OCI-LY7 (cell line): ENCODE measurements at regions not wholly inside any gene's neighbourhood (a gene's known extent, or its start where the extent isn't known, plus 50 kb on each side); places are given as distances from the start of the nearest gene placed in this dataset.

Experiments
- EZH2phosphoT487 ChIP-seq: fragments of 200-600 bp; sonication (generic); IDR thresholded peaks from 2 replicates; pipeline ENCODE4 v1.6.1; 2018; ENCODE audit warnings: low read depth, borderline replicate concordance, mild to moderate bottlenecking, mixed run types, antibody characterized with exemption, low read length, moderate library complexity, mixed read lengths
- TF ChIP-seq, protein P1 (sequence below): fragments of 200-600 bp; sonication (generic); conservative IDR thresholded peaks from 2 replicates; pipeline ENCODE4 v1.5.1; 2014; ENCODE audit warnings: mild to moderate bottlenecking, antibody characterized with exemption, low read length, moderate library complexity, mixed read lengths

DNA sequence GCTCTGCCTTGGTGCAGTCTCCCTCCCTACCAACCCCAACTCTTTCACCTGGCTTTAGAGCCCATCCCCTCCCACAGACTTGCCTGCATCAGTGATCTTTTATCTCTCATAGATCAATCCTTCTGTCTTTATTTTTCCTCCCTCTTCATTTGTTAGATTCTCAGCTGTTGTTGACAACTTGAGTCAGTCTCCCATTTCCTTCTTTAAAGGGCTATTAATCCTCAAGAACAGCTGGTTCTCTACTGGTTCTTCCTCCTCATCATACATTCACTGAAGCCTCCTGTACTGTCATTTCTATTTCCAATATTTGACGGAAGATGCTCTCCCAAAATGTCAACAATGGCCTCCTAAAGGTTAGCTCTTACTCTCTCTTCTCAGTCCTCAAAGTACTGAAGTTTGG lies 408.2 kb downstream of the TBC1D4 start:
- TF ChIP-seq, protein P1, sequence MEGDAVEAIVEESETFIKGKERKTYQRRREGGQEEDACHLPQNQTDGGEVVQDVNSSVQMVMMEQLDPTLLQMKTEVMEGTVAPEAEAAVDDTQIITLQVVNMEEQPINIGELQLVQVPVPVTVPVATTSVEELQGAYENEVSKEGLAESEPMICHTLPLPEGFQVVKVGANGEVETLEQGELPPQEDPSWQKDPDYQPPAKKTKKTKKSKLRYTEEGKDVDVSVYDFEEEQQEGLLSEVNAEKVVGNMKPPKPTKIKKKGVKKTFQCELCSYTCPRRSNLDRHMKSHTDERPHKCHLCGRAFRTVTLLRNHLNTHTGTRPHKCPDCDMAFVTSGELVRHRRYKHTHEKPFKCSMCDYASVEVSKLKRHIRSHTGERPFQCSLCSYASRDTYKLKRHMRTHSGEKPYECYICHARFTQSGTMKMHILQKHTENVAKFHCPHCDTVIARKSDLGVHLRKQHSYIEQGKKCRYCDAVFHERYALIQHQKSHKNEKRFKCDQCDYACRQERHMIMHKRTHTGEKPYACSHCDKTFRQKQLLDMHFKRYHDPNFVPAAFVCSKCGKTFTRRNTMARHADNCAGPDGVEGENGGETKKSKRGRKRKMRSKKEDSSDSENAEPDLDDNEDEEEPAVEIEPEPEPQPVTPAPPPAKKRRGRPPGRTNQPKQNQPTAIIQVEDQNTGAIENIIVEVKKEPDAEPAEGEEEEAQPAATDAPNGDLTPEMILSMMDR: no peak
- TF ChIP-seq EZH2phosphoT487: no peak
